WERI-Rb-1 (cell line): ENCODE measurements at regions not wholly inside any gene's neighbourhood (a gene's known extent, or its start where the extent isn't known, plus 50 kb on each side); places are given as distances from the start of the nearest gene placed in this dataset.

Experiments used
- DNase-seq: peaks from one replicate; pipeline ENCODE4 v3.0.0-alpha.2; 2020
- H3K27ac ChIP-seq: fragments of 250-450 bp; sonication (Bioruptor Pico); 2 replicates; pipeline ENCODE4 v1.5.1; 2020; ENCODE audit warnings: mild to moderate bottlenecking, moderate library complexity
- H3K27me3 ChIP-seq: fragments of 250-450 bp; sonication (Bioruptor Pico); 2 replicates; pipeline ENCODE4 v1.5.1; 2021; ENCODE audit warnings: mild to moderate bottlenecking, low read depth, moderate library complexity; ENCODE audit not compliant: insufficient read depth, severe bottlenecking
- H3K36me3 ChIP-seq: fragments of 250-450 bp; sonication (Bioruptor Pico); 2 replicates; pipeline ENCODE4 v1.5.1; 2020; ENCODE audit warnings: mild to moderate bottlenecking, moderate library complexity
- H3K4me3 ChIP-seq: 2 replicates; pipeline ENCODE4 v1.5.1; 2011; ENCODE audit warnings: low read depth, mild to moderate bottlenecking, control low read depth, low read length
- H3K9me3 ChIP-seq: fragments of 250-450 bp; sonication (Bioruptor Pico); 2 replicates; pipeline ENCODE4 v1.5.1; 2021; ENCODE audit warnings: mild to moderate bottlenecking, moderate library complexity; ENCODE audit not compliant: severe bottlenecking
- CTCF ChIP-seq: IDR thresholded peaks from 2 replicates; pipeline ENCODE4 v1.5.1; 2011; ENCODE audit warnings: low read depth, mild to moderate bottlenecking, control low read depth, inconsistent platforms, low read length

- H3K36me3 ChIP-seq = no peaks in the 10 kb centered on the region
- no peak for TF ChIP-seq CTCF
- no peak overlapping the region for H3K27ac ChIP-seq
- peaks cover 14% of the 10 kb centered on the region for H3K9me3 ChIP-seq
- H3K27me3 ChIP-seq = no peaks in the 10 kb centered on the region
- DNase-seq = no peak
- H3K4me3 ChIP-seq = no peak overlapping the region
Measured at GRCh38 chr6:105893741-105894140, 192.4 kb upstream of the PRDM1 start.

- H3K36me3 ChIP-seq = no peaks in the 10 kb centered on the region
- no peak overlapping the region for H3K4me3 ChIP-seq
- DNase-seq = no peak
- H3K9me3 ChIP-seq = peaks cover 14% of the 10 kb centered on the region
- H3K27me3 ChIP-seq = no peaks in the 10 kb centered on the region
- no peak overlapping the region for H3K27ac ChIP-seq
- no peak for TF ChIP-seq CTCF
Measured at GRCh38 chr6:105892577-105893262, 193.4 kb upstream of the PRDM1 start.

DNA sequence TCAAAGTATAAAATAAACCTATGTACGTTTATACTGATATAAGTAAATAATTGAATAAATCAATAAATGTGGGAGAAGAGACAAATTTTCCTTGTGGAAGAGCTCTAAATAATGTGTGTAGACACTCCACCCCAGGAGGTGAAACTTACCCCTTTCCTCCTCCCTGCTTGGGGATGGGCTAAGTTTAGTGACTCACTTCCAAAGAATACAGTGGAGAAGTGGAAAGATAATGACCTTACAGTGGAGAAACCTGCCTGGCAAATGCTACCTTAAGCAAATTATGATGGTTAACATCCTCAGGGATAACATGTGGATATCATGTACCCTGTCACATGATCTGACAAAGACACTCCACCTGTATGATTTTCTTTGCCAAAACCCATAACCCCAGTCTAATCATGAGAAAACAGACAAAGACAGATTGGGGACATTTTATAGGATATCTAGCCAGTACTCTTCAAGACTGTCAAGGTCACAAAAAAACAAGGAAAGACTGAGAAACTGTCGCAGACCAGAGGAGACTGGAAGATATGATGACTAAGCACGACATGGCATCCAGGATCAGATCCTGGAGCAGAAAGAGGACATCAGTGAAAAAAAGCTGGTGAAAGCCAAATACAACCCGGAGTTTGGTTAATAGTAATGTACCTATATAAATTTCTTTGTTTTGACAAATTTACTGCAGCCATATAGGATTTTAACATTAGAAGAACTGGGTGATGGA is 195.5 kb upstream of the PRDM1 start:
- Histone ChIP-seq H3K27me3 (no peaks in the 10 kb centered on the region), H3K9me3 (peaks cover 14% of the 10 kb centered on the region), H3K27ac (no peak overlapping the region), H3K36me3 (no peaks in the 10 kb centered on the region), H3K4me3 (no peak overlapping the region)
- no peak for TF ChIP-seq CTCF
- DNase-seq = no peak

GRCh38 chr6:105889902-105890301 is 196.2 kb upstream of the PRDM1 start:
- DNase-seq = no peak

GRCh38 chr6:105886814-105887544 is 199.2 kb upstream of the PRDM1 start:
- Histone ChIP-seq H3K36me3 (no peaks in the 10 kb centered on the region), H3K27me3 (no peaks in the 10 kb centered on the region), H3K4me3 (no peak overlapping the region), H3K9me3 (peaks cover 14% of the 10 kb centered on the region), H3K27ac (peak overlapping the region; percentile 47)
- TF ChIP-seq CTCF = no peak
- peak; percentile 41 for DNase-seq

More at GRCh38 chr6:105889902-105890301, 196.2 kb upstream of the PRDM1 start:
- Histone ChIP-seq H3K36me3 (no peaks in the 10 kb centered on the region), H3K27ac (no peak overlapping the region), H3K4me3 (no peak overlapping the region), H3K27me3 (no peaks in the 10 kb centered on the region), H3K9me3 (peaks cover 14% of the 10 kb centered on the region)
- TF ChIP-seq CTCF = no peak
